K562 (cell line): ENCODE measurements at regions not wholly inside any gene's neighbourhood (a gene's known extent, or its start where the extent isn't known, plus 50 kb on each side); places are given as distances from the start of the nearest gene placed in this dataset.

Experiments
- ATAC-seq: fragments of 200-7000 bp; cut with Tn5 transposase; 3 replicates; pipeline ENCODE4 v1.9.1; 2020; ENCODE audit warnings: moderate library complexity
- BruUV-seq: library from RNA; stranded (reverse); fragments of 400-500 nt; replicated peaks from 2 replicates; lab custom pipeline; 2021; lab: Mats Ljungman, UMichigan
- CTCF ChIA-PET: fragments of 300-600 bp; formaldehyde crosslinking; extraction: SDS; loops from one replicate; lab custom pipeline; 2021; ENCODE audit warnings: low intra/inter-chr PET ratio; lab: Yijun Ruan, JAX
- POLR2A ChIA-PET: fragments of 300-600, 350-650 bp; sonication (Branson Sonifier 250); formaldehyde crosslinking; extraction: SDS; loops from one replicate; lab custom pipeline; 2021; ENCODE audit warnings: antibody characterized with exemption, inconsistent platforms; lab: Yijun Ruan, JAX
- DNase-seq, 4 experiments: peaks; one replicate each; pipeline versions ENCODE4 v3.0.0 to v3.0.0-alpha.2; 2011 to 2018; ENCODE audit warnings: low spot score in 3 of 4, mixed read lengths in 3 of 4; ENCODE audit errors: extremely low read depth in 1 of 4
- FAIRE-seq: peaks from 2 replicates; lab custom pipeline; 2011; peaks lifted over from hg19 to GRCh38; lab: Jason Lieb, UNC
- H2AFZ ChIP-seq: 2 replicates; pipeline ENCODE4 v1.6.0; 2011; ENCODE audit warnings: low read depth, low read length, control low read depth, inconsistent platforms
- H3K27ac ChIP-seq: fragments of 200-600 bp; 3 replicates; pipeline ENCODE4 v1.8.0; 2011; ENCODE audit warnings: low read depth, mild to moderate bottlenecking, control low read depth, inconsistent platforms, low read length, moderate library complexity, mixed read lengths; ENCODE audit errors: extremely low read depth
- H3K27me3 ChIP-seq, 2 experiments: fragments of 300-600 bp in 1 of 2; 2 replicates in 1 of 2; 3 replicates in 1 of 2; pipeline versions ENCODE4 v1.6.0 to v1.8.0; 2011; ENCODE audit warnings: inconsistent platforms in 2 of 2, low read length in 2 of 2, mild to moderate bottlenecking in 1 of 2, mixed read lengths in 1 of 2, moderate library complexity in 1 of 2; ENCODE audit not compliant: control insufficient read depth in 2 of 2, insufficient read depth in 2 of 2
- H3K36me3 ChIP-seq: fragments of 300-600 bp; 3 replicates; pipeline ENCODE4 v1.8.0; 2011; ENCODE audit warnings: mild to moderate bottlenecking, low read length, inconsistent platforms; ENCODE audit not compliant: control insufficient read depth, insufficient read depth
- H3K4me1 ChIP-seq, 2 experiments: fragments of 200-600 bp in 1 of 2; replicated peaks in 1 of 2; 2 replicates in 1 of 2; 3 replicates in 1 of 2; pipeline versions ENCODE4 v1.5.1 to v1.8.0; 2011; ENCODE audit warnings: inconsistent platforms in 2 of 2, low read length in 2 of 2, mild to moderate bottlenecking in 1 of 2, mixed read lengths in 1 of 2, moderate library complexity in 1 of 2; ENCODE audit not compliant: control insufficient read depth in 2 of 2, insufficient read depth in 2 of 2
- H3K4me2 ChIP-seq: 2 replicates; pipeline ENCODE4 v1.6.1; 2011; ENCODE audit warnings: low read length, control low read depth, inconsistent platforms, mixed read lengths; ENCODE audit not compliant: insufficient read depth
- H3K4me3 ChIP-seq: fragments of 200-600 bp; sonication (generic), shearing (Covaris generic); 2 replicates; pipeline ENCODE4 v1.5.1; 2016; ENCODE audit warnings: control low read depth, inconsistent platforms
- H3K79me2 ChIP-seq: fragments of 200-600 bp; 3 replicates; pipeline ENCODE4 v1.8.0; 2011; ENCODE audit warnings: low read length, inconsistent platforms; ENCODE audit not compliant: control insufficient read depth, insufficient read depth
- H3K9ac ChIP-seq, 2 experiments: 2 replicates each; pipeline versions ENCODE4 v1.6.0 to v1.6.1; 2011; ENCODE audit warnings: low read depth in 2 of 2, low read length in 2 of 2, control low read depth in 1 of 2, inconsistent platforms in 1 of 2, mild to moderate bottlenecking in 1 of 2, mixed read lengths in 1 of 2; ENCODE audit not compliant: insufficient read depth in 1 of 2
- H3K9me1 ChIP-seq: one replicate; pipeline ENCODE4 v1.6.0; 2011; ENCODE audit warnings: inconsistent platforms, mild to moderate bottlenecking, low read length, moderate library complexity; ENCODE audit not compliant: control insufficient read depth, insufficient read depth
- H3K9me3 ChIP-seq: replicated peaks from 2 replicates; pipeline ENCODE4 v1.5.1; 2011; ENCODE audit warnings: low read depth, low read length, inconsistent platforms; ENCODE audit not compliant: control insufficient read depth, insufficient read depth
- H4K20me1 ChIP-seq: replicated peaks from 2 replicates; pipeline ENCODE4 v1.6.1; 2011; ENCODE audit warnings: low read length, inconsistent platforms, mixed read lengths; ENCODE audit not compliant: control insufficient read depth, insufficient read depth
- ESRRB ChIP-seq: fragments of 250-450 bp; sonication (Bioruptor Pico); IDR thresholded peaks from 2 replicates; pipeline ENCODE4 v1.5.0; 2020; ENCODE audit warnings: mild to moderate bottlenecking, moderate library complexity, borderline replicate concordance
- HDAC1 ChIP-seq, 2 experiments: fragments of 450-650 bp; IDR thresholded peaks; 2 replicates each; pipeline ENCODE4 v1.6.1; 2016 to 2017; ENCODE audit warnings: inconsistent platforms in 1 of 2, mild to moderate bottlenecking in 1 of 2, moderate library complexity in 1 of 2
- HNRNPUL1 ChIP-seq: fragments of 200-400 bp; formaldehyde crosslinking; IDR thresholded peaks from 2 replicates; pipeline ENCODE4 v1.6.1; 2017; ENCODE audit warnings: low read length
- PRMT5 ChIP-seq: sonication (generic); formaldehyde crosslinking; IDR thresholded peaks from 2 replicates; pipeline ENCODE4 v1.5.0; 2020; ENCODE audit warnings: missing genetic modification reagents
- RFX1 ChIP-seq: fragments of 450-650 bp; IDR thresholded peaks from 2 replicates; pipeline ENCODE4 v1.6.1; 2016; ENCODE audit warnings: mild to moderate bottlenecking, moderate library complexity
- TCF7L2 ChIP-seq: fragments of 150-350 bp; IDR thresholded peaks from 2 replicates; pipeline ENCODE4 v1.6.1; 2016; ENCODE audit warnings: low read depth, mild to moderate bottlenecking, low read length, moderate library complexity
- TRIM25 ChIP-seq: fragments of 450-650 bp; IDR thresholded peaks from 2 replicates; pipeline ENCODE4 v1.7.0; 2016; ENCODE audit warnings: borderline replicate concordance
- ZNF23 ChIP-seq: fragments of 250-450 bp; sonication (Bioruptor Pico); IDR thresholded peaks from 2 replicates; pipeline ENCODE4 v1.4.0; 2020; ENCODE audit warnings: mild to moderate bottlenecking
- WGBS: fragments of 100-300 bp; shearing (Covaris generic); methylation state at CpG from one replicate; pipeline ENCODE4 v1.1.6; 2016; ENCODE audit warnings: low coverage, mixed read lengths; ENCODE audit not compliant: insufficient coverage; ENCODE audit errors: missing lambda C conversion rate; 5-methylcytosine and 5-hydroxymethylcytosine counted together
- in situ Hi-C: fragments of 300-500 bp; cut with MboI; formaldehyde crosslinking; loops from 4 replicates; pipeline ENCODE4 v1.15.0; 2018; ENCODE audit warnings: inconsistent platforms, mixed read lengths
- intact Hi-C: fragments of 100-400 bp; cut with micrococcal nuclease; formaldehyde crosslinking; loops from 2 replicates; pipeline ENCODE4 v1.14.2; 2022

- no peaks in the 10 kb centered on the region for H3K9me1 ChIP-seq
- no peaks in the 10 kb centered on the region for H3K36me3 ChIP-seq
- ChIA-PET CTCF (no interaction called here), POLR2A (no interaction called here)
- in situ Hi-C loops, result no loop called here
- no TSS peak for BruUV-seq
- no peaks in the 10 kb centered on the region for H3K9me3 ChIP-seq
- H3K27ac ChIP-seq, result no peak overlapping the region
- no peak overlapping the region for H3K9ac ChIP-seq
- no peak for DNase-seq
- WGBS, result 0% methylated on average over 1 of the region's 1 CpG
- no peaks in the 10 kb centered on the region for H3K4me1 ChIP-seq
- FAIRE-seq, result no peak
- TF ChIP-seq ESRRB (CRISPR knock-in tag) (no peak), HDAC1 (IDR thresholded peaks at IDR 0.05) (no peak), PRMT5 (CRISPR knock-in tag) (no peak)
- ATAC-seq, result no peak
- H4K20me1 ChIP-seq, result no peaks in the 10 kb centered on the region
- H3K4me3 ChIP-seq, result no peak overlapping the region
- H3K79me2 ChIP-seq, result no peaks in the 10 kb centered on the region
- H3K4me2 ChIP-seq, result no peak overlapping the region
- no peak overlapping the region for H2AFZ ChIP-seq
- intact Hi-C loops, result no loop called here
- H3K27me3 ChIP-seq, result no peaks in the 10 kb centered on the region
Observed at GRCh38 chr21:16087523-16087922, 357.7 kb downstream of the USP25 start.

- Histone ChIP-seq H4K20me1 (no peaks in the 10 kb centered on the region), H3K9me3 (no peaks in the 10 kb centered on the region), H3K9ac (no peak overlapping the region), H3K9me1 (no peaks in the 10 kb centered on the region), H3K4me1 (no peaks in the 10 kb centered on the region), H3K27ac (no peak overlapping the region), H3K27me3 (no peaks in the 10 kb centered on the region), H2AFZ (no peak overlapping the region), H3K79me2 (no peaks in the 10 kb centered on the region), H3K4me3 (no peak overlapping the region), H3K36me3 (no peaks in the 10 kb centered on the region), H3K4me2 (no peak overlapping the region)
- BruUV-seq, result no TSS peak
- no peak for ATAC-seq
- intact Hi-C loops (no loop called here), in situ Hi-C loops (no loop called here)
- TF ChIP-seq RFX1, result no peak
- no peak for TF ChIP-seq HNRNPUL1
- no peak for TF ChIP-seq TCF7L2
- TF ChIP-seq ZNF23, result no peak
- TF ChIP-seq TRIM25, result no peak
- DNase-seq, result no peak
- ChIA-PET POLR2A (no interaction called here), CTCF (no interaction called here)
- WGBS, result 0% methylated on average over 1 of the region's 1 CpG
- no peak for FAIRE-seq
Observed at GRCh38 chr21:16088056-16088455, 358.3 kb downstream of the USP25 start.
